ENCODE measurements at regions not wholly inside any gene's neighbourhood (a gene's known extent, or its start where the extent isn't known, plus 50 kb on each side); places are given as distances from the start of the nearest gene placed in this dataset.

GRCh38 chr9:90290716-90291485 is 351.7 kb downstream of the DIRAS2 start:
- Histone ChIP-seq H3K36me3 (ENCODE audit: control insufficient read depth in 2 of 2, insufficient read depth in 1 of 2, low read length in 2 of 2) (no peaks in the 10 kb centered on the region), H3K9me3 (ENCODE audit: control insufficient read depth, insufficient read depth, low read depth, low read length) (no peaks in the 10 kb centered on the region), H3K4me1 (ENCODE audit: control insufficient read depth, insufficient read depth, low read length) (no peaks in the 10 kb centered on the region), H3K4me3 (ENCODE audit: low read depth, low read length) (no peak overlapping the region), H3K27ac (ENCODE audit: extremely low read depth, low read depth, low read length) (no peak overlapping the region)
- ChIA-PET CTCF (interaction anchor here (0.6 to 0.9 kb wide), 2 partner anchors 14 to 394 kb away, joined by 3 to 4 read pairs; no protein-coding TSS in a partner anchor), POLR2A (interaction anchor here (0.7 kb wide), 1 partner anchor 21 kb away, joined by 3 read pairs; no protein-coding TSS in a partner anchor)
- no peak for TF ChIP-seq TSHZ1 (tag by site-specific recombination; IDR thresholded peaks at IDR 0.05; ENCODE audit: borderline replicate concordance)
- no peak for TF ChIP-seq BCL11A (tag by site-specific recombination; IDR thresholded peaks at IDR 0.05; ENCODE audit: low read depth)
- TF ChIP-seq ZNF174 (tag by site-specific recombination; IDR thresholded peaks at IDR 0.05) = no peak
- TF ChIP-seq, protein P1, sequence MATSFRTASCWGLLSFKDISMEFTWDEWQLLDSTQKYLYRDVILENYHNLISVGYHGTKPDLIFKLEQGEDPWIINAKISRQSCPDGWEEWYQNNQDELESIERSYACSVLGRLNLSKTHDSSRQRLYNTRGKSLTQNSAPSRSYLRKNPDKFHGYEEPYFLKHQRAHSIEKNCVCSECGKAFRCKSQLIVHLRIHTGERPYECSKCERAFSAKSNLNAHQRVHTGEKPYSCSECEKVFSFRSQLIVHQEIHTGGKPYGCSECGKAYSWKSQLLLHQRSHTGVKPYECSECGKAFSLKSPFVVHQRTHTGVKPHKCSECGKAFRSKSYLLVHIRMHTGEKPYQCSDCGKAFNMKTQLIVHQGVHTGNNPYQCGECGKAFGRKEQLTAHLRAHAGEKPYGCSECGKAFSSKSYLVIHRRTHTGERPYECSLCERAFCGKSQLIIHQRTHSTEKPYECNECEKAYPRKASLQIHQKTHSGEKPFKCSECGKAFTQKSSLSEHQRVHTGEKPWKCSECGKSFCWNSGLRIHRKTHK (tag by site-specific recombination; IDR thresholded peaks at IDR 0.05) = no peak
- TF ChIP-seq, protein P2, sequence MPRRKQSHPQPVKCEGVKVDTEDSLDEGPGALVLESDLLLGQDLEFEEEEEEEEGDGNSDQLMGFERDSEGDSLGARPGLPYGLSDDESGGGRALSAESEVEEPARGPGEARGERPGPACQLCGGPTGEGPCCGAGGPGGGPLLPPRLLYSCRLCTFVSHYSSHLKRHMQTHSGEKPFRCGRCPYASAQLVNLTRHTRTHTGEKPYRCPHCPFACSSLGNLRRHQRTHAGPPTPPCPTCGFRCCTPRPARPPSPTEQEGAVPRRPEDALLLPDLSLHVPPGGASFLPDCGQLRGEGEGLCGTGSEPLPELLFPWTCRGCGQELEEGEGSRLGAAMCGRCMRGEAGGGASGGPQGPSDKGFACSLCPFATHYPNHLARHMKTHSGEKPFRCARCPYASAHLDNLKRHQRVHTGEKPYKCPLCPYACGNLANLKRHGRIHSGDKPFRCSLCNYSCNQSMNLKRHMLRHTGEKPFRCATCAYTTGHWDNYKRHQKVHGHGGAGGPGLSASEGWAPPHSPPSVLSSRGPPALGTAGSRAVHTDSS (tag by site-specific recombination; IDR thresholded peaks at IDR 0.05) = no peak
- no peak for TF ChIP-seq ZNF658 (tag by site-specific recombination; IDR thresholded peaks at IDR 0.05)
- TF ChIP-seq, protein P3, sequence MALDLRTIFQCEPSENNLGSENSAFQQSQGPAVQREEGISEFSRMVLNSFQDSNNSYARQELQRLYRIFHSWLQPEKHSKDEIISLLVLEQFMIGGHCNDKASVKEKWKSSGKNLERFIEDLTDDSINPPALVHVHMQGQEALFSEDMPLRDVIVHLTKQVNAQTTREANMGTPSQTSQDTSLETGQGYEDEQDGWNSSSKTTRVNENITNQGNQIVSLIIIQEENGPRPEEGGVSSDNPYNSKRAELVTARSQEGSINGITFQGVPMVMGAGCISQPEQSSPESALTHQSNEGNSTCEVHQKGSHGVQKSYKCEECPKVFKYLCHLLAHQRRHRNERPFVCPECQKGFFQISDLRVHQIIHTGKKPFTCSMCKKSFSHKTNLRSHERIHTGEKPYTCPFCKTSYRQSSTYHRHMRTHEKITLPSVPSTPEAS (tag by site-specific recombination; IDR thresholded peaks at IDR 0.05) = no peak
- TF ChIP-seq ZNF670 (tag by site-specific recombination; IDR thresholded peaks at IDR 0.05; ENCODE audit: low read depth) = no peak
- TF ChIP-seq ZNF76 (tag by site-specific recombination; IDR thresholded peaks at IDR 0.05; ENCODE audit: borderline replicate concordance, low read depth) = no peak
- no peak for TF ChIP-seq ZNF132 (tag by site-specific recombination; IDR thresholded peaks at IDR 0.05; ENCODE audit: borderline replicate concordance)
- no peak for TF ChIP-seq ZNF311 (tag by site-specific recombination; IDR thresholded peaks at IDR 0.05; ENCODE audit: borderline replicate concordance)
- TF ChIP-seq ELK4 (IDR thresholded peaks at IDR 0.05; ENCODE audit: borderline replicate concordance, low read depth, low read length) = no peak
- TF ChIP-seq, protein P4, sequence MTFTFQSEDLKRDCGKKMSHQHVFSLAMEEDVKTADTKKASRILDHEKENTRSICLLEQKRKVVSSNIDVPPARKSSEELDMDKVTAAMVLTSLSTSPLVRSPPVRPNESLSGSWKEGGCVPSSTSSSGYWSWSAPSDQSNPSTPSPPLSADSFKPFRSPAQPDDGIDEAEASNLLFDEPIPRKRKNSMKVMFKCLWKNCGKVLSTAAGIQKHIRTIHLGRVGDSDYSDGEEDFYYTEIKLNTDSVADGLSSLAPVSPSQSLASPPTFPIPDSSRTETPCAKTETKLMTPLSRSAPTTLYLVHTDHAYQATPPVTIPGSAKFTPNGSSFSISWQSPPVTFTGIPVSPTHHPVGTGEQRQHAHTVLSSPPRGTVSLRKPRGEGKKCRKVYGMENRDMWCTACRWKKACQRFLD (tag by site-specific recombination; IDR thresholded peaks at IDR 0.05) = no peak
- TF ChIP-seq MZF1 (tag by site-specific recombination; IDR thresholded peaks at IDR 0.05; ENCODE audit: borderline replicate concordance) = no peak
- TF ChIP-seq ZNF426 (tag by site-specific recombination; IDR thresholded peaks at IDR 0.05) = no peak
- no peak for TF ChIP-seq ZFP37 (tag by site-specific recombination; IDR thresholded peaks at IDR 0.05)
